SU-DHL-6 (cell line): ENCODE measurements at regions not wholly inside any gene's neighbourhood (a gene's known extent, or its start where the extent isn't known, plus 50 kb on each side); places are given as distances from the start of the nearest gene placed in this dataset.

ENCODE experiments used
- EZH2phosphoT487 ChIP-seq: fragments of 200-600 bp; sonication (generic), shearing (Covaris generic); conservative IDR thresholded peaks from 2 replicates; pipeline ENCODE4 v1.6.1; 2018; ENCODE audit warnings: mild to moderate bottlenecking, antibody characterized with exemption, low read length, moderate library complexity, mixed read lengths
- TF ChIP-seq, protein P1 (sequence below): fragments of 200-600 bp; sonication (generic); IDR thresholded peaks from one replicate; pipeline ENCODE4 v1.5.1; 2017; ENCODE audit warnings: antibody characterized with exemption, mild to moderate bottlenecking, low read length, moderate library complexity; ENCODE audit not compliant: insufficient read depth, poor library complexity, severe bottlenecking

DNA sequence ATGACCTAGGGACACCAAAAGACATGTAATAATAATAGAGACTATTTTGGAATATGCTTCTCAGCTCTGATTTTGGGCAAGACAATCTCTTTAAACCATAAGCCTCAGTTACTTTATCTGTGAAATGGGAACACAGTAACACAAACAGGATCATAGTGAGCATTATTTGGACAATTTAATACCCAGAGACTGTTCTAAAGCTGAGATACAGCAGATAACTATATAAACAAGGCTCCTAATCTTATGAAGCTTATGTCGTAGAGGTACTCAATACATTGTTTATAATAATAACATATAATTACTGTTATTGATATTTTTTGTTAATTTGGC lies 250.8 kb downstream of the SEC61B start:
- no peak for TF ChIP-seq EZH2phosphoT487
- TF ChIP-seq, protein P1, sequence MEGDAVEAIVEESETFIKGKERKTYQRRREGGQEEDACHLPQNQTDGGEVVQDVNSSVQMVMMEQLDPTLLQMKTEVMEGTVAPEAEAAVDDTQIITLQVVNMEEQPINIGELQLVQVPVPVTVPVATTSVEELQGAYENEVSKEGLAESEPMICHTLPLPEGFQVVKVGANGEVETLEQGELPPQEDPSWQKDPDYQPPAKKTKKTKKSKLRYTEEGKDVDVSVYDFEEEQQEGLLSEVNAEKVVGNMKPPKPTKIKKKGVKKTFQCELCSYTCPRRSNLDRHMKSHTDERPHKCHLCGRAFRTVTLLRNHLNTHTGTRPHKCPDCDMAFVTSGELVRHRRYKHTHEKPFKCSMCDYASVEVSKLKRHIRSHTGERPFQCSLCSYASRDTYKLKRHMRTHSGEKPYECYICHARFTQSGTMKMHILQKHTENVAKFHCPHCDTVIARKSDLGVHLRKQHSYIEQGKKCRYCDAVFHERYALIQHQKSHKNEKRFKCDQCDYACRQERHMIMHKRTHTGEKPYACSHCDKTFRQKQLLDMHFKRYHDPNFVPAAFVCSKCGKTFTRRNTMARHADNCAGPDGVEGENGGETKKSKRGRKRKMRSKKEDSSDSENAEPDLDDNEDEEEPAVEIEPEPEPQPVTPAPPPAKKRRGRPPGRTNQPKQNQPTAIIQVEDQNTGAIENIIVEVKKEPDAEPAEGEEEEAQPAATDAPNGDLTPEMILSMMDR = no peak
